ENCODE measurements at regions not wholly inside any gene's neighbourhood (a gene's known extent, or its start where the extent isn't known, plus 50 kb on each side); places are given as distances from the start of the nearest gene placed in this dataset.
"Not testable (repeated sequence)": the region's sequence is repeated elsewhere in the genome, so short reads cannot be mapped to it uniquely, and the experiment has no call there.

DNA sequence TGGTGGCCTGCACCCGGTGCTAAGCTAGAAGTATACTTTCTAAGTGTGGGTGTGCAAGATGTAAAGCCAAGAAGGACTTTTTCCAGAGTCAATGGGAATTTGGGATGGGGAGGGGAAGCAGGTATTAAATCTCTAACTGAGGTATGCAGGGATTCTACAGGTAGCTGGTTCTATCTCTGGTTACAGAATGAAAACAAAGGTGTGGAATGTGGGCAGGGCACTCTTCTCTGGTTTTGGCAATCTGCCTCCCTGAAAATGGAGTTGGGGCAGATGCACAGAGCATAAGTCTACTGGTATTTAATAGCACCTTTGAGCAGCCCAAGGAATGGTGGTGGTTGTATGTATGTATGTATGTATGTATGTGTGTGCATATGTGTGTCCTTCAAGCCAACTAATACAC is 66.7 kb upstream of the PPP1R12A start:
- no peaks in the 10 kb centered on the region for H3K9me3 Mint-ChIP-seq

GRCh38 chr12:80000831-80001230 is 65.9 kb upstream of the PPP1R12A start:
- H3K4me3 Mint-ChIP-seq, result no peak overlapping the region
- no peak overlapping the region for H3K27ac Mint-ChIP-seq
- no peaks in the 10 kb centered on the region for H3K36me3 Mint-ChIP-seq
- ATAC-seq (no peak), DNase-seq (ENCODE audit: low spot score in 2 of 2) (no peak)
- H3K9me3 Mint-ChIP-seq, result no peaks in the 10 kb centered on the region
- H3K4me1 Mint-ChIP-seq, result no peaks in the 10 kb centered on the region

More for the DNA sequence above, 66.7 kb upstream of the PPP1R12A start:
- no peak overlapping the region for H3K4me3 Mint-ChIP-seq
- ATAC-seq (no peak), DNase-seq (ENCODE audit: low spot score in 2 of 2) (no peak)
- H3K4me1 Mint-ChIP-seq, result no peaks in the 10 kb centered on the region
- H3K27ac Mint-ChIP-seq, result no peak overlapping the region
- no peaks in the 10 kb centered on the region for H3K36me3 Mint-ChIP-seq

- H3K4me3 Mint-ChIP-seq, result no peak overlapping the region
- H3K36me3 Mint-ChIP-seq, result no peaks in the 10 kb centered on the region
- H3K27ac Mint-ChIP-seq, result no peak overlapping the region
- ATAC-seq (no peak), DNase-seq (ENCODE audit: low spot score in 2 of 2) (no peak)
- no peaks in the 10 kb centered on the region for H3K9me3 Mint-ChIP-seq
- H3K4me1 Mint-ChIP-seq, result no peaks in the 10 kb centered on the region
Measured at GRCh38 chr12:79998554-79998953, 63.7 kb upstream of the PPP1R12A start.

DNA sequence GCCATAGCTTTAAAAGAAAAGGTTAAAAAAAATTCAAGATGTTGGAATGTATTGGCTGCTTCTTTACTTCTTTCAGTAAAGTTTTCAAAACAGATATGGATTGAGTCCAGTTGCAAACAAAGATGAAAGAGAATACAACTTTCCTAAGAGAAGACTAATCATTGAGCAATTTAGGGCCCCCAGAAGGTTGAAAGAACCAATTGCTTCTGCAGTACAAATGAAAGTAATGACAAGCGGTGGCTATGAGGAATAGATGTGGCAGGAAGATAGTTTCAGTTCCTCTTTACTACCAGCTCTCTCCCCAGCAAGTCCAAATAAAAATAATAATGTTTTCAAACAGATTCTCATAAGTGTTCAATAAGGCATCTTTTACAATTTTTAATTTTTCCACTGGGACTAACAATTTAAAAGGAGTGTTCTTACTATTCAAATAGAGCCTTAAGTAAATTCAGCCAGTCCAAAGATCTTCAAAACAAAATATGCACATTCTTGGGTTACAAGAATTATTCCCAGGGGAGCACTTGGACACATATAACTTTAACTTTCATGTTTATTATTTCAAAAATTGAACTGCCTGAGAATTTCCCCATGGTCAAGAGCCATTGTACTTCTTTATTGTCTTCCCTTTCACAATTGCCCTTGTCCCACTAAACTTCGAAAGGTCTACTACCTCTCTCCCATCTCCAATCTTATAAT is 62.3 kb upstream of the PPP1R12A start:
- Mint-ChIP-seq H3K9me3 (no peaks in the 10 kb centered on the region), H3K4me1 (no peaks in the 10 kb centered on the region), H3K36me3 (no peaks in the 10 kb centered on the region), H3K4me3 (no peak overlapping the region), H3K27ac (no peak overlapping the region)
- DNase-seq (ENCODE audit: low spot score in 2 of 2) (no peak), ATAC-seq (no peak)

GRCh38 chr12:79995385-79996084 is 60.6 kb upstream of the PPP1R12A start:
- H3K4me1 Mint-ChIP-seq; H3K36me3 Mint-ChIP-seq; H3K9me3 Mint-ChIP-seq; H3K27ac Mint-ChIP-seq; DNase-seq (ENCODE audit: low spot score in 2 of 2); H3K4me3 Mint-ChIP-seq; ATAC-seq: not testable (repeated sequence)

DNA sequence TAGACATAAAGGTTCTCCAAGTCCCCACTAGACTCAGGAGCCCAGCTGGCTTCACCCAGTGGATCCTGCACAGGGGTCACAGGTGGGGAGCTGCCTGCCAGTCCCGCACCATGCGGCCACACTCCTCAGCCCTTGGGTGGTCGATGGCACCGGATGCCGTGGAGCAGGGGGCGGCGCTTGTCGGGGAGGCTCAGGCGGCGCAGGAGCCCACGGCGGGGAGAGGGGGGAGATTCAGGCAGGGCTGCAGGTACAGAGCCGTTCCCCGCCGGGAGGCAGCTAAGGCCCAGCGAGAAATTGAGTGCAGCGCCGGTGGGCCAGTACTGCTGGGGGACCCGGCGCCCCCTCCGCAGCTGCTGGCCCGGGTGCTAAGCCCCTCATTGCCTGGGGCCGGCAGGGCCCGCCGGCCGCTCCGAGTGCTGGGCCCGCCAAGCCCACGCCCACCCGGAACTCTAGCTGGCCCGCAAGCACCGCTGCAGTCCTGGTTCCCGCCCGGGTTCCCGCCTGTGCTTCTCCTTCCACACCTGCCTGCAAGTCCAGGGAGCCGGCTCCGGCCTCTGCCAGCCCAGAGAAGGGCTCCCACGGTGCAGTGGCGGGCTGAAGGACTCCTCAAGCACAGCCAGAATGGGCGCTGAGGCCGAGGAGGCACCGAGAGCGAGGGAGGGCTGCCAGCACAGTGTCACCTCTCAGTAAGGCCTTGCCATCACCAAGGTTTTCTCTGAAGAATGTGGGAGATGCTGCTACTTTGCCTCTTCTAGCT is 58.4 kb upstream of the PPP1R12A start:
- Mint-ChIP-seq H3K4me3 (no peak overlapping the region), H3K9me3 (no peaks in the 10 kb centered on the region), H3K36me3 (no peaks in the 10 kb centered on the region), H3K27ac (no peak overlapping the region), H3K4me1 (no peaks in the 10 kb centered on the region)
- no peak for ATAC-seq
- DNase-seq (ENCODE audit: low spot score in 2 of 2), result no peak

DNA sequence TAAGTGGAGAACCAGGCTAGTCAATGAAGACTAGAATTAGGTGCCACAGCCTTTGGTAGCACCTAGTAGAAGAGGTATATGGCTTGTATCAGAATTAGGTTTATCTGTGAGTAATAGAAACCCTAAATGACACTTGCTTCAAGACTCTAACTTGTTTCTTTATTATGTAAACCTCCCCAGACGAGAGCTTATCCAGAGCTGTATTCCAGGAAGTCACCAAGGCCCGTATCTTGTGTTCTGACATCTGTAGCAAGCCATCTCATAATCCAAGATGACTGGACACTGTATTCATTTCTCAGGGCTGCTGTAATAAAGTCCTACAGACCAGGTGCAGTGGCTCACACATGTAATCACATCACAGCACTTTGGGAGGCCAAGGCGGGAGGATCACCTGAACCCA is 56.7 kb upstream of the PPP1R12A start:
- no peak overlapping the region for H3K4me3 Mint-ChIP-seq
- DNase-seq (ENCODE audit: low spot score in 2 of 2), result no peak
- H3K36me3 Mint-ChIP-seq, result no peaks in the 10 kb centered on the region
- no peaks in the 10 kb centered on the region for H3K4me1 Mint-ChIP-seq
- H3K27ac Mint-ChIP-seq, result no peak overlapping the region
- H3K9me3 Mint-ChIP-seq, result no peaks in the 10 kb centered on the region
- no peak for ATAC-seq

DNA sequence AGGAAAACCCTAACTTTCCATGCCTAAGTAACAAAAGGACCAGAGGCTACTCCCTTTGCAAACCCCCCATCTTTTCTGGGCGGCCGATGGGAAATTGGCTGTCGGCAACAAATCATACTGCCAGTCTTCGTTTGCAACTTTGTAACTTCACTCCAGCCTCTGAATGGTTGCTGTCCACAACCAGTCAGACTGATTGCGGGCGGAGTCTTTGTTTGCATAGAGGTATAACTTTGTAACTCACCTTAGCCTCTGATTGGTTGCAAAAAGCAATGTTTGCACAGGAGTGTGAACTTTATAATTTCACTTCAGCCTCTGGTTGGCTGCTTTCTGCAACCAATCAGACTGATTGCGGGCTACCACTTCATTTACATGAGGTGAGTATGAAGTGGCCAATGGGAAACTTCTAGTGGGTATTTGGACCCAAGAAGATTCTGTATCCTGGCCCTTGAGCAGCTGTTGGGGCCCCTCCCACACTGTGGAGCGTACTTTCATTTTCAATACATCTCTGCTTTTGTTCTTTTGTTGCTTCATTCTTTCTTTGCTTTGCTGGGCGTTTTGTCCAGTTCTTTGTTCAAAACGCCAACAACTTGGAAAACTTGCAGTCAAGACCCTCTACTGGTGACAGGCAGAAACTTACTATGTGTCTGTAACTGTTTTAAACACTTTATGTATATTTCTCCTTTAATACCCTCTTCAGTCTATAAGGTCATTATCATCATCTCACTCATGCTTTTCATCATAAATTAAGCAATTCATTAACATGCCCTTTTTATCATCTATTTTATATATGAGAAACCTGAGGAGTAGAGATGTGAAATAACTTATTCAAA is 55.8 kb upstream of the PPP1R12A start:
- H3K27ac Mint-ChIP-seq; H3K4me1 Mint-ChIP-seq; H3K36me3 Mint-ChIP-seq; H3K4me3 Mint-ChIP-seq; H3K9me3 Mint-ChIP-seq; ATAC-seq; DNase-seq (ENCODE audit: low spot score in 2 of 2): not testable (repeated sequence)

DNA sequence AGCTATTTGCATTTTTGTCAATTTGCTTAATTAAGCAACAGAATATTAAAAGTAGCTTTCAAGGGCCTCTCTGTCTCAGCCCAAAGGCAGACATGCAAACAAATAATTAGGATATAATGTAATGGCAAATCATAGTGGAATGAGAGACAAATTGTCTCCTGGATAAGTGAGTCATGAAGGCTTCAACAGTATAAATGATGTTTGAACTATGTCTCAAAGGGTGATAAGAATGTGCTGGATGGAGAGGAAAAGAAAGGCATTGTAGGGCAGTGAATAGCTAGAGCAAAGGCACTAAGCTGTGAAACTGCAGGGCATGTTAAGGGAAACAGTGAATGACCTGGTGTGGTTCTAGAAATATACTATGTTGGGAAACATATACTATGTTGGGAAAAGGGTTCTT is 53.5 kb upstream of the PPP1R12A start:
- DNase-seq (ENCODE audit: low spot score in 2 of 2) (no peak), ATAC-seq (no peak)
- Mint-ChIP-seq H3K9me3 (no peaks in the 10 kb centered on the region), H3K36me3 (no peaks in the 10 kb centered on the region), H3K4me1 (no peaks in the 10 kb centered on the region), H3K4me3 (no peak overlapping the region), H3K27ac (no peak overlapping the region)

DNA sequence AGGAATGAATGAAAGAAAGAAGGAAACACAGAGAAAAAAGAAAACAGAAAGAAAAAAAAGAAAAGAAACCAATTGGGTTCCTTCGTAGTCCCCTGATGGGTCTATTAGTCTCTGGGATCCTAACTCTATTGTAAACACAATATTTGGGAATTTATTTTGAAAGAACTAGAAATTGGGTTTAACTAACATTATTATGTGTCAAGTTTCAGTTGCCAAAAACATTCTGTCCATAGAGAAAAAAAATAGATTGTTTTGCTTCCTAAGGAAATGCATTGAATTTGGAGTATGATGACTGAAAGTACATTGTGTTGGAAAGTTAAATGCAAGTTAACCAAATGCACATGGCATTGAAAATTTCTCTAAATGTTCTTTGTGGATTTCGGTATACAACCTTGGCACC is 52.8 kb upstream of the PPP1R12A start:
- Mint-ChIP-seq H3K9me3 (no peaks in the 10 kb centered on the region), H3K4me1 (no peaks in the 10 kb centered on the region), H3K36me3 (no peaks in the 10 kb centered on the region), H3K4me3 (no peak overlapping the region), H3K27ac (no peak overlapping the region)
- ATAC-seq, result no peak
- DNase-seq (ENCODE audit: low spot score in 2 of 2), result no peak
